T-helper 17 cell (primary cell): ENCODE measurements at regions not wholly inside any gene's neighbourhood (a gene's known extent, or its start where the extent isn't known, plus 50 kb on each side); places are given as distances from the start of the nearest gene placed in this dataset.

ENCODE experiments used
- ATAC-seq: fragments of 150-1000 bp; cut with Tn5 transposase; 2 replicates; pipeline ENCODE4 v1.10.0; 2021; ENCODE audit warnings: mild to moderate bottlenecking, moderate library complexity
- DNase-seq, 3 donors: peaks; one replicate each; pipeline versions ENCODE4 v3.0.0 to v3.0.0-alpha.2; 2020 to 2021
- H3K9me3 ChIP-seq: one replicate; pipeline ENCODE4 v1.7.0; 2013; ENCODE audit warnings: low read length, mild to moderate bottlenecking; ENCODE audit not compliant: control insufficient read depth, poor library complexity, severe bottlenecking
- H3K27ac Mint-ChIP-seq: one replicate; pipeline ENCODE4 v1.8.0; 2022; ENCODE audit warnings: mild to moderate bottlenecking, moderate library complexity, mixed read lengths
- H3K27me3 Mint-ChIP-seq: one replicate; pipeline ENCODE4 v1.8.0; 2022; ENCODE audit warnings: mixed read lengths
- H3K36me3 Mint-ChIP-seq: one replicate; pipeline ENCODE4 v1.8.0; 2022; ENCODE audit warnings: low read depth, mixed read lengths
- H3K4me1 Mint-ChIP-seq: one replicate; pipeline ENCODE4 v1.8.0; 2022; ENCODE audit warnings: mild to moderate bottlenecking, mixed read lengths
- H3K4me3 Mint-ChIP-seq: one replicate; pipeline ENCODE4 v1.8.0; 2022; ENCODE audit warnings: mild to moderate bottlenecking, moderate library complexity, mixed read lengths

GRCh38 chr5:167602067-167602466 is 689.4 kb upstream of the WWC1 start:
- H3K4me1 Mint-ChIP-seq = no peaks in the 10 kb centered on the region
- H3K9me3 ChIP-seq = no peaks in the 10 kb centered on the region
- no peaks in the 10 kb centered on the region for H3K36me3 Mint-ChIP-seq
- H3K27me3 Mint-ChIP-seq = no peaks in the 10 kb centered on the region
- ATAC-seq (no peak), DNase-seq (no peak)
- no peak overlapping the region for H3K27ac Mint-ChIP-seq
- no peak overlapping the region for H3K4me3 Mint-ChIP-seq

GRCh38 chr5:167603135-167603534 is 688.3 kb upstream of the WWC1 start:
- no peak for DNase-seq
- Mint-ChIP-seq H3K4me1 (no peaks in the 10 kb centered on the region), H3K27me3 (no peaks in the 10 kb centered on the region), H3K27ac (no peak overlapping the region), H3K36me3 (no peaks in the 10 kb centered on the region), H3K4me3 (no peak overlapping the region)
- H3K9me3 ChIP-seq = no peaks in the 10 kb centered on the region
- ATAC-seq = no peak

- Mint-ChIP-seq H3K36me3 (no peaks in the 10 kb centered on the region), H3K27me3 (no peaks in the 10 kb centered on the region), H3K4me3 (no peak overlapping the region), H3K27ac (no peak overlapping the region), H3K4me1 (no peaks in the 10 kb centered on the region)
- ATAC-seq (no peak), DNase-seq (no peak)
- H3K9me3 ChIP-seq = no peaks in the 10 kb centered on the region
Measured at GRCh38 chr5:167608390-167609272, 682.8 kb upstream of the WWC1 start.

- H3K27ac Mint-ChIP-seq = no peak overlapping the region
- ATAC-seq (no peak), DNase-seq (no peak)
- no peaks in the 10 kb centered on the region for H3K4me1 Mint-ChIP-seq
- no peak overlapping the region for H3K4me3 Mint-ChIP-seq
- H3K9me3 ChIP-seq = no peaks in the 10 kb centered on the region
- H3K36me3 Mint-ChIP-seq = no peaks in the 10 kb centered on the region
- H3K27me3 Mint-ChIP-seq = no peaks in the 10 kb centered on the region
Measured at GRCh38 chr5:167614294-167615021, 677.0 kb upstream of the WWC1 start.

- Mint-ChIP-seq H3K27me3 (no peaks in the 10 kb centered on the region), H3K36me3 (no peaks in the 10 kb centered on the region), H3K27ac (no peak overlapping the region), H3K4me1 (no peaks in the 10 kb centered on the region), H3K4me3 (no peak overlapping the region)
- no peak for DNase-seq
- ATAC-seq = no peak
- no peaks in the 10 kb centered on the region for H3K9me3 ChIP-seq
Measured at GRCh38 chr5:167616043-167616890, 675.2 kb upstream of the WWC1 start.

GRCh38 chr5:167623354-167623753 is 668.1 kb upstream of the WWC1 start:
- H3K36me3 Mint-ChIP-seq = no peaks in the 10 kb centered on the region
- H3K9me3 ChIP-seq = no peaks in the 10 kb centered on the region
- H3K27ac Mint-ChIP-seq = no peak overlapping the region
- no peaks in the 10 kb centered on the region for H3K4me1 Mint-ChIP-seq
- H3K4me3 Mint-ChIP-seq = no peak overlapping the region
- DNase-seq (no peak), ATAC-seq (no peak)
- H3K27me3 Mint-ChIP-seq = no peaks in the 10 kb centered on the region

GRCh38 chr5:167624053-167624452 is 667.4 kb upstream of the WWC1 start:
- H3K36me3 Mint-ChIP-seq = no peaks in the 10 kb centered on the region
- H3K27me3 Mint-ChIP-seq = no peaks in the 10 kb centered on the region
- H3K9me3 ChIP-seq = no peaks in the 10 kb centered on the region
- no peak for ATAC-seq
- H3K4me3 Mint-ChIP-seq = no peak overlapping the region
- DNase-seq = no peak
- no peaks in the 10 kb centered on the region for H3K4me1 Mint-ChIP-seq
- no peak overlapping the region for H3K27ac Mint-ChIP-seq

GRCh38 chr5:167626341-167627123 is 664.9 kb upstream of the WWC1 start:
- no peaks in the 10 kb centered on the region for H3K9me3 ChIP-seq
- Mint-ChIP-seq H3K4me3 (no peak overlapping the region), H3K36me3 (no peaks in the 10 kb centered on the region), H3K27ac (no peak overlapping the region), H3K4me1 (no peaks in the 10 kb centered on the region), H3K27me3 (no peaks in the 10 kb centered on the region)
- DNase-seq = no peak
- no peak for ATAC-seq

GRCh38 chr5:167629634-167630033 is 661.8 kb upstream of the WWC1 start:
- H3K9me3 ChIP-seq = no peaks in the 10 kb centered on the region
- Mint-ChIP-seq H3K4me1 (no peaks in the 10 kb centered on the region), H3K27me3 (no peaks in the 10 kb centered on the region), H3K36me3 (no peaks in the 10 kb centered on the region), H3K4me3 (no peak overlapping the region), H3K27ac (no peak overlapping the region)
- DNase-seq (no peak), ATAC-seq (no peak)

GRCh38 chr5:167631191-167631590 is 660.3 kb upstream of the WWC1 start:
- H3K27ac Mint-ChIP-seq = no peak overlapping the region
- ATAC-seq = no peak
- no peaks in the 10 kb centered on the region for H3K36me3 Mint-ChIP-seq
- no peak for DNase-seq
- no peaks in the 10 kb centered on the region for H3K9me3 ChIP-seq
- H3K4me3 Mint-ChIP-seq = no peak overlapping the region
- no peaks in the 10 kb centered on the region for H3K4me1 Mint-ChIP-seq
- H3K27me3 Mint-ChIP-seq = no peaks in the 10 kb centered on the region

- DNase-seq = no peak
- H3K9me3 ChIP-seq = no peaks in the 10 kb centered on the region
- H3K27ac Mint-ChIP-seq = no peak overlapping the region
- no peak for ATAC-seq
- no peak overlapping the region for H3K4me3 Mint-ChIP-seq
- H3K27me3 Mint-ChIP-seq = no peaks in the 10 kb centered on the region
- no peaks in the 10 kb centered on the region for H3K36me3 Mint-ChIP-seq
- no peaks in the 10 kb centered on the region for H3K4me1 Mint-ChIP-seq
Measured at GRCh38 chr5:167633114-167633513, 658.3 kb upstream of the WWC1 start.

- H3K9me3 ChIP-seq = no peaks in the 10 kb centered on the region
- no peak overlapping the region for H3K4me3 Mint-ChIP-seq
- DNase-seq = no peak
- H3K4me1 Mint-ChIP-seq = no peaks in the 10 kb centered on the region
- H3K27ac Mint-ChIP-seq = no peak overlapping the region
- H3K27me3 Mint-ChIP-seq = no peaks in the 10 kb centered on the region
- ATAC-seq = no peak
- no peaks in the 10 kb centered on the region for H3K36me3 Mint-ChIP-seq
Measured at GRCh38 chr5:167633931-167634341, 657.5 kb upstream of the WWC1 start.
